NB4 (cell line): ENCODE measurements at regions not wholly inside any gene's neighbourhood (a gene's known extent, or its start where the extent isn't known, plus 50 kb on each side); places are given as distances from the start of the nearest gene placed in this dataset.
A peak's percentile ranks its signal among the peaks of the same experiment; 100 is the strongest.

Experiments used
- DNase-seq: peaks from one replicate; pipeline ENCODE4 v3.0.0; 2010; ENCODE audit warnings: low read depth
- H3K4me3 ChIP-seq: one replicate; pipeline ENCODE4 v1.5.1; 2011; ENCODE audit warnings: mild to moderate bottlenecking, low read depth, low read length, moderate library complexity
- CTCF ChIP-seq: IDR thresholded peaks from one replicate; pipeline ENCODE4 v1.5.1; 2012; ENCODE audit warnings: low read depth, low read length
- MAX ChIP-seq: IDR thresholded peaks from 2 replicates; pipeline ENCODE4 v1.6.1; 2011; ENCODE audit warnings: low read depth, low read length
- MYC ChIP-seq: IDR thresholded peaks from 2 replicates; pipeline ENCODE4 v1.6.1; 2011; ENCODE audit warnings: low read depth, low read length
- POLR2A ChIP-seq: IDR thresholded peaks from 2 replicates; pipeline ENCODE4 v1.6.1; 2011; ENCODE audit warnings: mild to moderate bottlenecking; ENCODE audit not compliant: insufficient read length; ENCODE audit errors: extremely low read depth

DNA sequence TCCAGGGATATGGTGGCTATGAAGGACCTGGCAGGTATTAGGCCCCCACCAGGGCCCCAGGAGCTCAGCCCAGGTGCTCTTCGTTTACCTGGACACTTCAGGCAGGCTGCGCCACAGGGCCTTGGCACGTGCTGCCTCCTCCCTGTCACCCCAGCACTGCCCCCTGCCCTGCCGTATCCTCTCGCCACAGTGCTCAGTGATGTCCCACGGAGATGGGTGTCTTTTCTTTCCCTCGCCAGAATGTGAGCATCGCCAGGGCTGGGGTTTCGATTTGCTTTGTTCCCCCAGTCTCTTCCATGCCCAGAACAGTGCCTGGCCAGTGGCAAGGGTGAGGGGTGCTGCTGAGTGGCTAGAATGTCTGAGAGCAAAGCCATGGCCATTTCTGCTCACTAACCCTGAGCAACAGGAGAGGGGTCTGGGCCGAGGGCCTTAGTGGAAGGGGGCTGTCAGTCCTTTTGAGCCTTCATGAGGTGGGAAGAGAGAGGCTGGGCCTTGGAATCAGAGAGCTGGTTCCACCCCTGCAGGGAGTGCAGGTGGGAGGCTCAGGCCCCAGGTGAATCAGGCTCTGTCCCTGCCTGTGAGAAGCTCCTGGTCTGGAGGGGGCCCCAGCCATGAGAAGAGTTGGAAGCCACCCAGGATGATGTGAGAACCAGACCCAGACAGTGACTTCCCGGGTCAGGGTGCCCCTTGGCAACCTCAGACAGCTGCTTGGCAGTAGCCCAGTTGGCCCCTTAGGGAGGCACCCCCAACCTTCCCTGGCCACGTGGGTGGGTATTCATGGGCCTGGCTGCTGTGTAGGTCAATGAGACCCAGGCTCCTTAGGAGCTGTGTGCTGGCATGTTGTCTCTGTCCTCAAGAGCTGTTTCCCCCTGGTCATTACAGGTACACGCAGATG is 129.9 kb upstream of the HS6ST1 start:
- TF ChIP-seq CTCF, result no peak
- TF ChIP-seq MAX, result no peak
- no peak for TF ChIP-seq MYC
- DNase-seq, result no peak
- no peak overlapping the region for H3K4me3 ChIP-seq

DNA sequence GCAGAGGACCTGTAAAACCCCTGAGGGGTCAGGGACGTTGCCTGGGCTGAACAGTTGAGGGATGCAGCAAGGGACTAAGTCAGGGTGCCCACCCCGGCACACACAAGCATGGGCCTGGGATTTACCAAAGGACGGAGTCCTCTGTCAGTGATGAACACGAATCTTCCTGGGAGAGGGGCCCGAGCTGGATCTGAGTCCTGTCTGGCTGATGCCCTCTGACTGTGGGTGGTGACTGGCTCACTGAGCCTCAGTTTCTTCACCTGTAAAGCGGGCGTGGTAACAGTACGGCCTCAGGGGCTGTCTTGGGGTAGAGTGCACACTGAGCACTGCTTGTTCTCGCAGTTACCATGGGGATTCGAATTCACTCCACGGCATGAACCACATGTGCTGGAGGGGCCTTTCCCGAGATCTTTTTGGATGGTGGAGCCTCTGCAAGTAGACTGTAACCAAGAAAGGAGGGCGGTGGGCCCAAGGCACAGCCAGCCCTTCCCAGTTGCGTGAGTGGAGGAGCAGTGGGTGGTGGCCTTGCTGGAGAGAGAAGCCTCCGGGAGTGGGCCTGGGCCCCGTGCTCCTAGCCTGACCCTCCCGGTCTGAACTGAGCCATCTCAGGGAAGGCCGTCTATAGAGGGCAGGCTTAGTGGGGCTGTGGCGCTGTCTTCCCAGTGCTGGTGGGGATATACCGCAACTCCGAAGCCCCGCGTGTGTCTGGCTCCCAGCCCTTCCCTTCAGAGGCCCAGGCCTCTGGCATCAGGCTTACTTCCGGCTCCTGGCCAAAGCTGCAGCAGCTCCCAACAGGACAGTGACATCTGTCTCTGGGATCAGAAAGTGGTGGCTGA is 130.8 kb upstream of the HS6ST1 start:
- TF ChIP-seq CTCF (no peak), POLR2A (no peak), MYC (no peak), MAX (no peak)
- no peak overlapping the region for H3K4me3 ChIP-seq
- no peak for DNase-seq

DNA sequence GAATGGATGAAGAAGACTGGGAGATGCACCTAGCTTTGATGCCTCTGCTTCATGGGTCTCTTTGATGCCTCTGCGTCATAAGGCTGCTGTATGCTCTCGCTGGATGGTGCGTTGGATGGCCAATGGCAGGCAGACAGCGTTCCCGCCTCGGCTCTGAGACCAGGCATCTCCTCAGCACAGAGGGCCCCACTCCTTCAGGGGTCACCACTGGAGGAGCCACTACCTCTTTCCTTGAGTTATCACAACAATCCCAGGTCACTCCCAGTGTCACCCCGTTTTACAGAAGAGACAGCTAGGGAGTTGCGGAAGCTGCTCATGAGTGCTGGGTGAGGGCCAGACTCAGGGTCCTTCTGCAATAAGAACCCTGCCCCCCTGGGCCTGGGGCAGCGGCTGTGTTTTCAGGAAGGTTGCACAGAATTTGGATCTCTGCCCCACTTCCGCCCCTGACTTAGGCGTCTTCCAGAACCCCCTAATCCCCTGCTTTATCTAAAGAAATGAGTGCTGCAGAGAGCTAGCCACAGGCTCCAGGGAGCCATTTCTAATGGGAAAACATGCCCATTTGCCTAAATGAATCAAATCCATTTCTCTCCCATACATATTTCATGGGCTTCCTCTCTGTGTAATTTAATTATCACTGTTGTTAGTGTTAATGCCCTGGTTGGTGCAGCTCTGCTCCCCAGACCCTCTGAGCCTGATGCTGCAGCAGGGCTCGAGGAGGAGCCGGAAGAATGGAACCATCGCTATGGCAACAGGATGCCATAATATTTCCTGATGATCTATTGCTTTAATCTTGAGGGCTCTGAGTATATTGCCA is 131.8 kb upstream of the HS6ST1 start:
- H3K4me3 ChIP-seq, result no peak overlapping the region
- TF ChIP-seq MYC, result no peak
- TF ChIP-seq CTCF, result no peak
- TF ChIP-seq MAX, result no peak
- TF ChIP-seq POLR2A, result no peak
- no peak for DNase-seq

GRCh38 chr2:128451084-128452023 is 132.7 kb upstream of the HS6ST1 start:
- DNase-seq, result peak; percentile 43
- TF ChIP-seq MAX, result no peak
- no peak for TF ChIP-seq CTCF
- no peak for TF ChIP-seq POLR2A
- no peak for TF ChIP-seq MYC
- H3K4me3 ChIP-seq, result no peak overlapping the region

GRCh38 chr2:128452024-128452411 is 133.3 kb upstream of the HS6ST1 start:
- H3K4me3 ChIP-seq, result no peak overlapping the region
- TF ChIP-seq MYC (no peak), CTCF (no peak), MAX (no peak), POLR2A (no peak)
- no peak for DNase-seq
